Frontal cortex (tissue), 3 donors: ENCODE measurements at regions not wholly inside any gene's neighbourhood (a gene's known extent, or its start where the extent isn't known, plus 50 kb on each side); places are given as distances from the start of the nearest gene placed in this dataset.
"Not testable (repeated sequence)": the region's sequence is repeated elsewhere in the genome, so short reads cannot be mapped to it uniquely, and the experiment has no call there.

Experiments used
- DNase-seq, 2 donors: peaks; one replicate each; pipeline ENCODE4 v3.0.0; 2012; ENCODE audit warnings: low spot score in 2 of 2
- FAIRE-seq: peaks from 2 replicates; lab custom pipeline; 2012; peaks lifted over from hg19 to GRCh38; lab: Jason Lieb, UNC
- donor health status: control.
- donor health status: control.
- donor health status: control.

- DNase-seq, FAIRE-seq: not testable (repeated sequence)
These were observed 432.9 kb downstream of the STK39 start for GRCh38 chr2:167814482-167814880.

GRCh38 chr2:167809799-167810198 lies 437.6 kb downstream of the STK39 start:
- not testable (repeated sequence) for FAIRE-seq, DNase-seq

GRCh38 chr2:167803449-167803988 lies 443.9 kb downstream of the STK39 start:
- no peak for FAIRE-seq
- DNase-seq, result no peak

GRCh38 chr2:167794554-167795255 lies 452.7 kb downstream of the STK39 start:
- FAIRE-seq (no peak), DNase-seq (no peak)

GRCh38 chr2:167793725-167794124 lies 453.7 kb downstream of the STK39 start:
- no peak for FAIRE-seq

GRCh38 chr2:167792126-167792525 lies 455.3 kb downstream of the STK39 start:
- no peak for FAIRE-seq
- DNase-seq, result no peak

More at GRCh38 chr2:167793725-167794124, 453.7 kb downstream of the STK39 start:
- DNase-seq, result no peak

- FAIRE-seq, result no peak
- DNase-seq, result no peak
These were observed 456.5 kb downstream of the STK39 start for GRCh38 chr2:167790781-167791450.

GRCh38 chr2:167790189-167790588 lies 457.2 kb downstream of the STK39 start:
- no peak for FAIRE-seq

GRCh38 chr2:167787562-167787961 lies 459.8 kb downstream of the STK39 start:
- FAIRE-seq, result no peak
- DNase-seq, result no peak

More at GRCh38 chr2:167790189-167790588, 457.2 kb downstream of the STK39 start:
- no peak for DNase-seq

- FAIRE-seq, result no peak
- DNase-seq, result no peak
These were observed 460.4 kb downstream of the STK39 start for GRCh38 chr2:167787021-167787420.

GRCh38 chr2:167785606-167786216 lies 461.7 kb downstream of the STK39 start:
- no peak for DNase-seq

GRCh38 chr2:167784084-167784425 lies 463.3 kb downstream of the STK39 start:
- FAIRE-seq, result no peak

More at GRCh38 chr2:167785606-167786216, 461.7 kb downstream of the STK39 start:
- FAIRE-seq, result no peak

GRCh38 chr2:167783261-167784083 lies 463.9 kb downstream of the STK39 start:
- peak in 1 of 2 donors; percentile 9 for DNase-seq

More at GRCh38 chr2:167784084-167784425, 463.3 kb downstream of the STK39 start:
- DNase-seq, result no peak

GRCh38 chr2:167781629-167782028 lies 465.8 kb downstream of the STK39 start:
- FAIRE-seq, DNase-seq: not testable (repeated sequence)

More at GRCh38 chr2:167783261-167784083, 463.9 kb downstream of the STK39 start:
- FAIRE-seq, result no peak

- no peak for FAIRE-seq
- no peak for DNase-seq
These were observed 471.0 kb downstream of the STK39 start for GRCh38 chr2:167776359-167776758.

- DNase-seq (no peak), FAIRE-seq (no peak)
These were observed 475.8 kb downstream of the STK39 start for GRCh38 chr2:167771628-167772027.

- DNase-seq, result no peak
- no peak for FAIRE-seq
These were observed 478.4 kb downstream of the STK39 start for GRCh38 chr2:167769020-167769419.

GRCh38 chr2:167767830-167768229 lies 479.6 kb downstream of the STK39 start:
- DNase-seq (no peak), FAIRE-seq (no peak)

GRCh38 chr2:167764772-167765341 lies 482.5 kb downstream of the STK39 start:
- FAIRE-seq (no peak), DNase-seq (no peak)
